MM.1S (cell line): ENCODE measurements at regions not wholly inside any gene's neighbourhood (a gene's known extent, or its start where the extent isn't known, plus 50 kb on each side); places are given as distances from the start of the nearest gene placed in this dataset.

Experiments
- DNase-seq: peaks from one replicate; pipeline ENCODE4 v3.0.0-alpha.2; 2015
- H2AFZ ChIP-seq: fragments of 300-600 bp; sonication (generic); 2 replicates; pipeline ENCODE4 v1.6.0; 2016; ENCODE audit warnings: antibody characterized with exemption, low read length
- H3F3A ChIP-seq: fragments of 300-600 bp; sonication (generic); 2 replicates; pipeline ENCODE4 v1.6.1; 2016; ENCODE audit warnings: mild to moderate bottlenecking, antibody characterized with exemption, low read length, moderate library complexity, mixed read lengths; ENCODE audit not compliant: insufficient read depth
- H3K27ac ChIP-seq: fragments of 300-600 bp; sonication (generic); 2 replicates; pipeline ENCODE4 v1.5.1; 2016; ENCODE audit warnings: mild to moderate bottlenecking, low read length
- H3K27me3 ChIP-seq: fragments of 300-600 bp; sonication (generic); replicated peaks from 2 replicates; pipeline ENCODE4 v1.6.0; 2016; ENCODE audit warnings: low read length; ENCODE audit not compliant: insufficient read depth
- H3K36me3 ChIP-seq: fragments of 300-600 bp; sonication (generic); replicated peaks from 2 replicates; pipeline ENCODE4 v1.6.1; 2016; ENCODE audit warnings: mild to moderate bottlenecking, low read length, mixed read lengths; ENCODE audit not compliant: insufficient read depth
- H3K4me1 ChIP-seq: fragments of 300-600 bp; sonication (generic); 2 replicates; pipeline ENCODE4 v1.6.1; 2016; ENCODE audit warnings: low read length, mixed read lengths
- H3K4me2 ChIP-seq: fragments of 300-600 bp; sonication (generic); 2 replicates; pipeline ENCODE4 v1.6.0; 2016; ENCODE audit warnings: low read depth, low read length
- H3K4me3 ChIP-seq: fragments of 300-600 bp; sonication (generic); 2 replicates; pipeline ENCODE4 v1.5.1; 2016; ENCODE audit warnings: low read length, mixed read lengths
- H3K79me2 ChIP-seq: fragments of 300-600 bp; sonication (generic); 2 replicates; pipeline ENCODE4 v1.6.1; 2016; ENCODE audit warnings: mixed run types, low read length, mixed read lengths
- H3K9ac ChIP-seq: fragments of 300-600 bp; sonication (generic); 2 replicates; pipeline ENCODE4 v1.6.1; 2016; ENCODE audit warnings: low read length, mixed read lengths
- H3K9me2 ChIP-seq: fragments of 300-600 bp; sonication (generic); replicated peaks from 2 replicates; pipeline ENCODE4 v1.6.1; 2016; ENCODE audit warnings: mild to moderate bottlenecking, low read length, mixed read lengths; ENCODE audit not compliant: insufficient read depth
- H3K9me3 ChIP-seq: fragments of 300-600 bp; sonication (generic); replicated peaks from 2 replicates; pipeline ENCODE4 v1.6.1; 2016; ENCODE audit warnings: mild to moderate bottlenecking, low read length, mixed read lengths; ENCODE audit not compliant: insufficient read depth
- H4K20me1 ChIP-seq: fragments of 300-600 bp; sonication (generic); 2 replicates; pipeline ENCODE4 v1.6.1; 2016; ENCODE audit warnings: mild to moderate bottlenecking, low read length, moderate library complexity, mixed read lengths; ENCODE audit not compliant: insufficient read depth
- EZH2 ChIP-seq: fragments of 300-600 bp; sonication (generic); optimal IDR thresholded peaks from 2 replicates; pipeline ENCODE3; 2017; ENCODE audit warnings: low read depth, mild to moderate bottlenecking, antibody characterized with exemption, low read length, mixed read lengths
- EZH2phosphoT487 ChIP-seq: fragments of 300-600 bp; sonication (generic); IDR thresholded peaks from 2 replicates; pipeline ENCODE4 v1.6.1; 2018; ENCODE audit warnings: antibody characterized with exemption, low read length
- TF ChIP-seq, protein P1 (sequence below): fragments of 300-600 bp; sonication (generic); IDR thresholded peaks from 2 replicates; pipeline ENCODE4 v1.5.1; 2016; ENCODE audit warnings: antibody characterized with exemption, low read length, mixed read lengths

DNA sequence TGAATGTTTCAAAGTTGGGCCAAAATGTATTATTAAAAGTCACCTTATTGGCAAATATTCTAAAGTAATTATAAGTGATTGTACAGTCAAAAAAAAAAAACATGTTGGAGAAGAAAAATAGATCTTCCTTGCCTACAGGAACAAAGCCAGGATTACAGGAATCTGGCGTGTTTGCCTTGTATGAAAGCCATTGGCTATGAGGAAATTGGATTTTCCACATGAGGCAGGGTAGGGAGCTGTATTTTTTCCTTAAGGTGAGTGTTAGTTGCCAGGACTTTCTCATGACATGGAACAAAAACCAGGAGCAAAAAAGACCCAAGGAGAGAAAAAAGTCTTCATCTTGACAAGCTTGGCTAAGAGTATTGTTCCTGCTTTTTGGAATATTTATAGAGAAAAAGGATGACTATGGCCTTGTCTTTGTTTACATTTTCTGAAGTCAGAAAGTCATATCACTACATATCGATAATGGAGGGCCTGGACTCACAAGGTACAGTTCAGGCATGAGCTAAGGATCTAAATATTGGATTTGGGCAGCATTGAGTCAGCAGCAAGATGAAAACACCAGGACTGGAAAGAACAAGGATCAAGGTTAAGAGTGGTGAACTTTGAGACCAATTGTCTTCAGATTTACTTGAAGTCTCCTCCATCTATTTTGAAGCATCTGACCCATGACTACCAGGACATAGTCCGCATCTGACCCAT lies 68.4 kb upstream of the FLRT2 start:
- TF ChIP-seq EZH2 = no peak
- TF ChIP-seq EZH2phosphoT487 = no peak
- TF ChIP-seq, protein P1, sequence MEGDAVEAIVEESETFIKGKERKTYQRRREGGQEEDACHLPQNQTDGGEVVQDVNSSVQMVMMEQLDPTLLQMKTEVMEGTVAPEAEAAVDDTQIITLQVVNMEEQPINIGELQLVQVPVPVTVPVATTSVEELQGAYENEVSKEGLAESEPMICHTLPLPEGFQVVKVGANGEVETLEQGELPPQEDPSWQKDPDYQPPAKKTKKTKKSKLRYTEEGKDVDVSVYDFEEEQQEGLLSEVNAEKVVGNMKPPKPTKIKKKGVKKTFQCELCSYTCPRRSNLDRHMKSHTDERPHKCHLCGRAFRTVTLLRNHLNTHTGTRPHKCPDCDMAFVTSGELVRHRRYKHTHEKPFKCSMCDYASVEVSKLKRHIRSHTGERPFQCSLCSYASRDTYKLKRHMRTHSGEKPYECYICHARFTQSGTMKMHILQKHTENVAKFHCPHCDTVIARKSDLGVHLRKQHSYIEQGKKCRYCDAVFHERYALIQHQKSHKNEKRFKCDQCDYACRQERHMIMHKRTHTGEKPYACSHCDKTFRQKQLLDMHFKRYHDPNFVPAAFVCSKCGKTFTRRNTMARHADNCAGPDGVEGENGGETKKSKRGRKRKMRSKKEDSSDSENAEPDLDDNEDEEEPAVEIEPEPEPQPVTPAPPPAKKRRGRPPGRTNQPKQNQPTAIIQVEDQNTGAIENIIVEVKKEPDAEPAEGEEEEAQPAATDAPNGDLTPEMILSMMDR = no peak
- H2AFZ ChIP-seq = no peak overlapping the region

DNA sequence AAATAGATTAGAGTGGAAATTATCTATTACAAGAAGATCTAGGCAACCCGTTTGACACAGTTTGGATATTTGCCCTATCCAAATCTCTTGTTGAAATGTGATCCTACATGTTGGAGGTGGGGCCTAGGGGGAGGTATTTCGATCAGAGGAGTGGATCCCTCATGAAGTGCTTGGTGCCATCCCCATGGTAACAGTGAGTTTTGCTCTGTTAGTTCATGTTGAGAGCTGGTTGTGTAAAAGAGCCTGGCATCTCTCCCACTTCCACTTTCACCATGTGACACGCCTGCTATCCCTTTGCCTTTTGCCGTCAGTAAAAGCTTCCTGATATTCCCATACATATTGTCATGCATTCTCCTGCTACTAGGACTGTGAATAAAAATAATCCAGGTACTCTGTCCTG lies 66.4 kb upstream of the FLRT2 start:
- TF ChIP-seq, protein P1 = no peak
- TF ChIP-seq EZH2phosphoT487 (no peak), EZH2 (no peak)
- no peaks in the 10 kb centered on the region for H3K79me2 ChIP-seq
- H3K9me2 ChIP-seq = no peaks in the 10 kb centered on the region
- no peaks in the 10 kb centered on the region for H3K4me1 ChIP-seq
- no peak overlapping the region for H2AFZ ChIP-seq
- H3K27ac ChIP-seq = no peak overlapping the region
- H3K4me3 ChIP-seq = no peak overlapping the region
- H3K9me3 ChIP-seq = no peaks in the 10 kb centered on the region
- no peaks in the 10 kb centered on the region for H4K20me1 ChIP-seq
- no peaks in the 10 kb centered on the region for H3K27me3 ChIP-seq
- no peak overlapping the region for H3K4me2 ChIP-seq
- no peak overlapping the region for H3K9ac ChIP-seq
- H3K36me3 ChIP-seq = no peaks in the 10 kb centered on the region
- no peak for DNase-seq
- H3F3A ChIP-seq = no peaks in the 10 kb centered on the region

More for the DNA sequence above, 68.4 kb upstream of the FLRT2 start:
- no peak for DNase-seq
- Histone ChIP-seq H3K9ac (no peak overlapping the region), H3K4me3 (no peak overlapping the region), H3K9me2 (no peaks in the 10 kb centered on the region), H3K4me2 (peak overlapping the region; percentile 46; the same call in 1 of the 2 replicates), H3K4me1 (no peaks in the 10 kb centered on the region), H3K27me3 (no peaks in the 10 kb centered on the region), H4K20me1 (no peaks in the 10 kb centered on the region), H3K27ac (no peak overlapping the region), H3K79me2 (no peaks in the 10 kb centered on the region), H3K36me3 (no peaks in the 10 kb centered on the region), H3F3A (no peaks in the 10 kb centered on the region), H3K9me3 (no peaks in the 10 kb centered on the region)

DNA sequence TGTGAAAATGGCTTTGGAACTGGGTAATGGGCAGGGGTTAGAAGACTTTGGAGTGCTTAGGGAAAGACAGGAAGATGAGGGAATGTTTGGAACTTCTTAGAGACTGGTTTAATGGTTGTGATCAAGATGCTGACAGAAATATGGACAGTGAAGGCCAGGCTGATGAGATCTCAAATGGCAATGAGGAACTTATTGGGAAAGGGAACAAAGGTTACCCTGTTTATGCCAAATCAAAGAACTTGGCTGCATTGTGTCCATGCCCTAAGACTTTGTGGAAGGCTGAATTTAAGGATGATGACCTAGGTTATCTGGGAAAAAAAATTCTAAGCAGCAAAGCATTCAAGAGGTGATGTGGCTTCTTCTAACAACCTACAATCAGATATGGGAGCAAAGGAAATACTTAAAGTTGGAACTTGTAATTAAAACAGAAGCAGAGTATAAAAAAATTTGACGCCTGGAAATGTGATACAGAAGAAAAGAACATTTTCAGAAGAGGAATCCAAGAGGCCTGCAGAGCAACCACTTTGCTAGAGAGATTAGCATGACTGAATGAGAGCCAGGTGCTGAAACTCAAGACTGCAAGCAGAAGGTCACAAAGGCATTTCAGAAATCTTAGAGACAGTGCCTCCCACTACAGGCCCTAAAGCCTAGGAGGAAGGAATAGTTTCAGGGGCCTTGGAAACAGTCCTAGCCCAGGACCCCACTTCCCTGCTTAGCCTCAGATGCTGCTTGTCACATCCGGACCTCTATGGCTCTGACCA lies 65.6 kb upstream of the FLRT2 start:
- H3K4me1 ChIP-seq = no peaks in the 10 kb centered on the region
- H3K4me2 ChIP-seq = no peak overlapping the region
- H3K9me2 ChIP-seq = no peaks in the 10 kb centered on the region
- no peak overlapping the region for H3K27ac ChIP-seq
- no peaks in the 10 kb centered on the region for H3F3A ChIP-seq
- no peaks in the 10 kb centered on the region for H3K79me2 ChIP-seq
- H3K27me3 ChIP-seq = no peaks in the 10 kb centered on the region
- no peak overlapping the region for H3K4me3 ChIP-seq
- TF ChIP-seq EZH2phosphoT487 = no peak
- no peak for TF ChIP-seq EZH2
- TF ChIP-seq, protein P1 = no peak
- no peaks in the 10 kb centered on the region for H4K20me1 ChIP-seq
- no peak overlapping the region for H2AFZ ChIP-seq
- no peak for DNase-seq
- no peaks in the 10 kb centered on the region for H3K36me3 ChIP-seq
- H3K9me3 ChIP-seq = no peaks in the 10 kb centered on the region
- no peak overlapping the region for H3K9ac ChIP-seq
